ENCODE measurements at regions not wholly inside any gene's neighbourhood (a gene's known extent, or its start where the extent isn't known, plus 50 kb on each side); places are given as distances from the start of the nearest gene placed in this dataset.

GRCh38 chr7:153190452-153190851 is 430.9 kb downstream of the ACTR3B start:
- no peak for TF ChIP-seq CTCF (conservative IDR thresholded peaks at IDR 0.05; ENCODE audit: low read length)
- no peak for TF ChIP-seq EZH2phosphoT487 (IDR thresholded peaks at IDR 0.05; ENCODE audit: borderline replicate concordance, low read depth, low read length)
